ENCODE measurements at regions not wholly inside any gene's neighbourhood (a gene's known extent, or its start where the extent isn't known, plus 50 kb on each side); places are given as distances from the start of the nearest gene placed in this dataset.

DNA sequence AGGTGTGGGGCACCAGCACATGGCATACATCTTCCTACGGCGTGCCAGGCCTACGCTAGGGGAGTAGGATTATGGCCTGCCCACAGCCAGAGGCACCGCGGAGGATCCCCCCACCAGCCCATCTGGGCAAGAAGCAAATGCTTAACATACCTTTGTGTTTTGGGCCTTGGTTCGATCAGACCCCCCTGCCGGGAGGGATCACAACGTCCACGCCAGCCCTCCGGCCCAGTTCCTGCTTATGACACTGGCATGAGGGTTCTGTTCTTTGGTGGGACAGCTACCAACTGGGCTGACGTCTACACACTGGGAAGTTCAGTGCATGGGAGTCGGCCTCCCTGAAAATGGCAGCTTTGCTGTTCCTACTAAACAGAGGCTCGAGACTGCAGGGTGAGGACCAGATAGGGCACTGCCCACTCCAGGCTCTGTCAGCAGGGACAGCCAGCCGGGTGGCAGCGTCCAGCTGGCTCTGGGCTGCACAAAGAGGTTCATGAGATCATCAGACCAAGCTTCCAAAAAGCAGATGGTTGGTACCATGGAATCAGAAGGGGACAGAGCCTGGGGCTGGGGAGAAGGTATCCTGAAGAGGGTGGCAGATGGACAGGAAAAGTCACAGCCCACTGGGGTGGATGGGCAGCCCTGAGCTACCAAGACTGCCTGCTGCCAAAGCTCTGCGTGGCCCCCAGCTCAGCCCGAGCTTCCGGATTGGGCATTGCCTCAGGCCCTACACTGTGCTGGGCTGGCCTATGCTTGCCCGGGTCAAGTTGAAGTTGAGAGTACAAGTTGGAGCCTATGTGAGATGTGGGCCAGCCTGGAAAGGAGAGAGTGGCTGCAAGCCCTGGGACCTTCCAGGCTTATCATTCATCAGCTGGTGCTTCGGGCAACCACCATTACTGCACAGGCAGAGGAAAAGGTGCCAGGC lies 61.7 kb upstream of the TEX51 start:
- no peak for FAIRE-seq
- H3K27me3 ChIP-seq (ENCODE audit: control insufficient read depth, extremely low read depth, insufficient read depth, low read length): no peaks in the 10 kb centered on the region

DNA sequence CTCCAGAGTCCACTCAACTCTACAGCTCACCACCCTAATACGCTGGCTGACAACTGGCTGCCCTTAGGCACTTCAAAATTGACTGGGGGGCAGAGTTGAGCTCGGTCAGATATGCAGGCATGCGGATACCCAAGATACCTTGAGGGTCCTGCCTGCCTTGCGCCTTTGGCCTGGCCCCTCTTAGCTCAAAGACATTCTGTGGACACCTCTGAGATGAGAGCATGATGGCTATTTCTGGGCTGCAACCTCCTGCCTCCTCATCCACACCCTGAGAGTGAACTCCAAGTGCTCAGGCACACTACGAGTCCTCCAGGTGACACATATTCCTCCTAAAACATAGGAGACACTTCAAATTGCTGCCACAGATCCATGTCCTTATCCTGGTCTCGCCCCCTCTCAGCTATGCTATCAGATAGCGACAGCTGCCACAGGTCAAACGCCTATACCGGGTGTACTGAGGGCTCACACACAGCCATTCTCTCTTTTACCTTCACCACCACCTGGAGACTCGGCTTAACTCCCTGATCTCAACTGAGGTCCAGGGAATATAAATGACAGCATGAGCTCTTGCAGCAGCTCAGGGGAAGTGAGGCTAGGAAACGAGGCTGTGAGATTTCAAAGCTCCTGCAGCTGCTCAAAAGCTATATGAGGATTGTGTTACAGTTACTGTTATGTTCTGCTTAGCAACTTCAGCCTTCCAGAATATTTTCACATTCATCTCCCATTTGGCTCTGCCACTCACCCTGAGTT lies 60.5 kb upstream of the TEX51 start:
- FAIRE-seq: no peak
- dilution Hi-C loops (cut with MboI; ENCODE audit: extremely low pct_ligation_motif_present, low sequenced_read_pairs): no loop called here
- no peak for DNase-seq (ENCODE audit: low read depth, low spot score)
- Histone ChIP-seq H3K27ac (ENCODE audit: control insufficient read depth, insufficient read depth, low read length) (no peak overlapping the region), H3K79me2 (ENCODE audit: control insufficient read depth, insufficient read depth, low read length) (no peaks in the 10 kb centered on the region), H3K36me3 (ENCODE audit: control insufficient read depth in 2 of 2, extremely low read depth in 1 of 2, insufficient read depth in 2 of 2, low read length in 2 of 2) (no peaks in the 10 kb centered on the region), H3K4me2 (ENCODE audit: control insufficient read depth, extremely low read depth, insufficient read depth, low read depth, low read length) (no peak overlapping the region), H3K9me1 (ENCODE audit: control insufficient read depth, extremely low read depth, insufficient read depth, low read length) (no peaks in the 10 kb centered on the region), H4K20me1 (ENCODE audit: control insufficient read depth, extremely low read depth, insufficient read depth, low read length) (no peaks in the 10 kb centered on the region), H2AFZ (ENCODE audit: control insufficient read depth, low read length) (no peak overlapping the region), H3K9me3 (ENCODE audit: control insufficient read depth, low read depth, low read length) (peaks cover 5% of the 10 kb centered on the region), H3K4me1 (ENCODE audit: control insufficient read depth, extremely low read depth, insufficient read depth, low read length) (no peaks in the 10 kb centered on the region), H3K4me3 (ENCODE audit: control insufficient read depth in 2 of 3, extremely low read depth in 1 of 3, insufficient read depth in 2 of 3, low read depth in 1 of 3, low read length in 3 of 3) (no peak overlapping the region), H3K9ac (ENCODE audit: control insufficient read depth, extremely low read depth, insufficient read depth, low read length) (no peak overlapping the region), H3K27me3 (ENCODE audit: control insufficient read depth, extremely low read depth, insufficient read depth, low read length) (no peaks in the 10 kb centered on the region)
- no peak for TF ChIP-seq EZH2 (IDR thresholded peaks at IDR 0.05; ENCODE audit: low read length)
- TF ChIP-seq CTCF (optimal IDR thresholded peaks at IDR 0.05 in 1 of 3, IDR thresholded peaks at IDR 0.05 in 1 of 3, conservative IDR thresholded peaks at IDR 0.05 in 1 of 3; ENCODE audit: extremely low read depth in 1 of 3, insufficient read depth in 2 of 3, low read length in 3 of 3): no peak

More for the DNA sequence above, 61.7 kb upstream of the TEX51 start:
- Histone ChIP-seq H3K36me3 (ENCODE audit: control insufficient read depth in 2 of 2, extremely low read depth in 1 of 2, insufficient read depth in 2 of 2, low read length in 2 of 2) (no peaks in the 10 kb centered on the region), H2AFZ (ENCODE audit: control insufficient read depth, low read length) (no peak overlapping the region), H3K9me3 (ENCODE audit: control insufficient read depth, low read depth, low read length) (peaks cover 5% of the 10 kb centered on the region), H3K27ac (ENCODE audit: control insufficient read depth, insufficient read depth, low read length) (no peak overlapping the region), H3K4me2 (ENCODE audit: control insufficient read depth, extremely low read depth, insufficient read depth, low read depth, low read length) (no peak overlapping the region), H3K9me1 (ENCODE audit: control insufficient read depth, extremely low read depth, insufficient read depth, low read length) (no peaks in the 10 kb centered on the region), H3K4me3 (ENCODE audit: control insufficient read depth in 2 of 3, extremely low read depth in 1 of 3, insufficient read depth in 2 of 3, low read depth in 1 of 3, low read length in 3 of 3) (no peak overlapping the region), H3K79me2 (ENCODE audit: control insufficient read depth, insufficient read depth, low read length) (no peaks in the 10 kb centered on the region), H3K9ac (ENCODE audit: control insufficient read depth, extremely low read depth, insufficient read depth, low read length) (no peak overlapping the region), H4K20me1 (ENCODE audit: control insufficient read depth, extremely low read depth, insufficient read depth, low read length) (no peaks in the 10 kb centered on the region), H3K4me1 (ENCODE audit: control insufficient read depth, extremely low read depth, insufficient read depth, low read length) (no peaks in the 10 kb centered on the region)
- no peak for DNase-seq (ENCODE audit: low read depth, low spot score)
- no peak for TF ChIP-seq CTCF (optimal IDR thresholded peaks at IDR 0.05 in 1 of 3, IDR thresholded peaks at IDR 0.05 in 1 of 3, conservative IDR thresholded peaks at IDR 0.05 in 1 of 3; ENCODE audit: extremely low read depth in 1 of 3, insufficient read depth in 2 of 3, low read length in 3 of 3)
- no peak for TF ChIP-seq EZH2 (IDR thresholded peaks at IDR 0.05; ENCODE audit: low read length)
- dilution Hi-C loops (cut with MboI; ENCODE audit: extremely low pct_ligation_motif_present, low sequenced_read_pairs): no loop called here

All from keratinocyte (primary cell).